WTC11 (cell line): ENCODE measurements at regions not wholly inside any gene's neighbourhood (a gene's known extent, or its start where the extent isn't known, plus 50 kb on each side); places are given as distances from the start of the nearest gene placed in this dataset.

Experiments
- ATAC-seq: fragments of 200-7000 bp; cut with Tn5 transposase; 2 replicates; pipeline ENCODE4 v1.10.0; 2021; ENCODE audit warnings: mild to moderate bottlenecking, moderate library complexity
- CTCF ChIA-PET: fragments of 300-600 bp; sonication (Branson Sonifier 250); formaldehyde crosslinking; loops from one replicate; lab custom pipeline; 2021; ENCODE audit warnings: antibody characterized with exemption; lab: Charles Lee
- POLR2A ChIA-PET: fragments of 350-600 bp; sonication (Branson Sonifier 250); formaldehyde crosslinking; loops from one replicate; lab custom pipeline; 2021; ENCODE audit warnings: antibody characterized with exemption; lab: Charles Lee
- DNase-seq: peaks from one replicate; pipeline ENCODE4 v3.0.0; 2021; ENCODE audit warnings: low spot score
- H3K27ac Mint-ChIP-seq: 2 replicates; pipeline ENCODE4 v1.8.0; 2021; ENCODE audit warnings: mixed read lengths
- H3K27me3 Mint-ChIP-seq: 2 replicates; pipeline ENCODE4 v1.8.0; 2021; ENCODE audit warnings: low read depth, mild to moderate bottlenecking, moderate library complexity, mixed read lengths
- H3K36me3 Mint-ChIP-seq: 2 replicates; pipeline ENCODE4 v1.8.0; 2021; ENCODE audit warnings: mixed read lengths
- H3K4me1 Mint-ChIP-seq: 2 replicates; pipeline ENCODE4 v1.8.0; 2022; ENCODE audit warnings: mixed read lengths
- H3K4me3 Mint-ChIP-seq: 2 replicates; pipeline ENCODE4 v1.8.0; 2021; ENCODE audit warnings: mild to moderate bottlenecking, moderate library complexity, mixed read lengths
- H3K9me3 Mint-ChIP-seq: 2 replicates; pipeline ENCODE4 v1.8.0; 2021; ENCODE audit warnings: mixed read lengths
- ATF1 ChIP-seq: sonication (generic); formaldehyde crosslinking; IDR thresholded peaks from 2 replicates; pipeline ENCODE4 v1.8.1; 2023; ENCODE audit warnings: mild to moderate bottlenecking, moderate library complexity, missing genetic modification reagents
- CBFB ChIP-seq: sonication (generic); formaldehyde crosslinking; IDR thresholded peaks from 2 replicates; pipeline ENCODE4 v1.8.1; 2022; ENCODE audit warnings: mild to moderate bottlenecking, low read depth, missing genetic modification reagents
- CREB1 ChIP-seq: sonication (generic); formaldehyde crosslinking; IDR thresholded peaks from 2 replicates; pipeline ENCODE4 v1.8.0; 2023; ENCODE audit warnings: mild to moderate bottlenecking, missing genetic modification reagents
- CREM ChIP-seq: sonication (generic); formaldehyde crosslinking; IDR thresholded peaks from 2 replicates; pipeline ENCODE4 v1.8.1; 2022; ENCODE audit warnings: mild to moderate bottlenecking, missing genetic modification reagents, moderate library complexity
- ESRRA ChIP-seq: sonication (generic); formaldehyde crosslinking; IDR thresholded peaks from 2 replicates; pipeline ENCODE4 v1.8.1; 2022; ENCODE audit warnings: mild to moderate bottlenecking, missing genetic modification reagents, borderline replicate concordance
- GABPB1 ChIP-seq: sonication (generic); formaldehyde crosslinking; IDR thresholded peaks from 2 replicates; pipeline ENCODE4 v1.8.1; 2023; ENCODE audit warnings: mild to moderate bottlenecking, missing genetic modification reagents
- JUN ChIP-seq: sonication (generic); formaldehyde crosslinking; IDR thresholded peaks from 2 replicates; pipeline ENCODE4 v1.8.0; 2023; ENCODE audit warnings: mild to moderate bottlenecking, missing genetic modification reagents
- NFATC4 ChIP-seq: fragments of 250-450 bp; sonication (Bioruptor Pico); IDR thresholded peaks from 2 replicates; pipeline ENCODE4 v1.9.0; 2021; ENCODE audit warnings: mild to moderate bottlenecking
- NR3C1 ChIP-seq: sonication (generic); formaldehyde crosslinking; conservative IDR thresholded peaks from 2 replicates; pipeline ENCODE4 v1.8.1; 2023; ENCODE audit warnings: low read depth, mild to moderate bottlenecking, missing genetic modification reagents
- SMAD3 ChIP-seq: sonication (generic); formaldehyde crosslinking; IDR thresholded peaks from 2 replicates; pipeline ENCODE4 v1.8.0; 2022; ENCODE audit warnings: missing genetic modification reagents, mild to moderate bottlenecking, borderline replicate concordance
- SMAD4 ChIP-seq: sonication (generic); formaldehyde crosslinking; IDR thresholded peaks from 2 replicates; pipeline ENCODE4 v1.8.0; 2022; ENCODE audit warnings: mild to moderate bottlenecking, missing genetic modification reagents
- SP1 ChIP-seq: sonication (generic); formaldehyde crosslinking; conservative IDR thresholded peaks from 2 replicates; pipeline ENCODE4 v1.8.1; 2022; ENCODE audit warnings: missing genetic modification reagents
- TP53 ChIP-seq: sonication (generic); formaldehyde crosslinking; IDR thresholded peaks from 2 replicates; pipeline ENCODE4 v1.8.1; 2023; ENCODE audit warnings: mild to moderate bottlenecking, missing genetic modification reagents
- ZNF138 ChIP-seq: sonication (generic); formaldehyde crosslinking; conservative IDR thresholded peaks from 2 replicates; pipeline ENCODE4 v1.8.1; 2022; ENCODE audit warnings: mild to moderate bottlenecking, moderate library complexity, missing genetic modification reagents
- ZNF263 ChIP-seq: sonication (generic); formaldehyde crosslinking; IDR thresholded peaks from 2 replicates; pipeline ENCODE4 v1.8.1; 2022; ENCODE audit warnings: low read depth, mild to moderate bottlenecking, moderate library complexity, missing genetic modification reagents
- ZNF423 ChIP-seq: fragments of 250-450 bp; sonication (Bioruptor Pico); IDR thresholded peaks from 2 replicates; pipeline ENCODE4 v2.1.2; 2022; ENCODE audit warnings: mild to moderate bottlenecking, moderate library complexity
- ZNF671 ChIP-seq: fragments of 250-450 bp; sonication (Bioruptor Pico); IDR thresholded peaks from 2 replicates; pipeline ENCODE4 v1.8.0; 2021; ENCODE audit warnings: mild to moderate bottlenecking
- TF ChIP-seq, protein P1 (sequence below): sonication (generic); formaldehyde crosslinking; IDR thresholded peaks from 2 replicates; pipeline ENCODE4 v1.8.0; 2022; ENCODE audit warnings: mild to moderate bottlenecking, missing genetic modification reagents
- TF ChIP-seq, protein P2 (sequence below): fragments of 200-600 bp; IDR thresholded peaks from 2 replicates; pipeline ENCODE4 v1.8.0; 2022; ENCODE audit warnings: antibody characterized with exemption
- TF ChIP-seq, protein P3 (sequence below): sonication (generic); formaldehyde crosslinking; IDR thresholded peaks from 2 replicates; pipeline ENCODE4 v1.8.0; 2022; ENCODE audit warnings: mild to moderate bottlenecking, missing genetic modification reagents
- TF ChIP-seq, protein P4 (sequence below): sonication (generic); formaldehyde crosslinking; IDR thresholded peaks from 2 replicates; pipeline ENCODE4 v1.8.1; 2022; ENCODE audit warnings: mild to moderate bottlenecking, moderate library complexity, missing genetic modification reagents
- TF ChIP-seq, protein P5 (sequence below): fragments of 250-450 bp; sonication (Bioruptor Pico); IDR thresholded peaks from 2 replicates; pipeline ENCODE4 v1.9.0; 2021; ENCODE audit warnings: mild to moderate bottlenecking
- TF ChIP-seq, protein P6 (sequence below): sonication (generic); formaldehyde crosslinking; IDR thresholded peaks from 2 replicates; pipeline ENCODE4 v1.8.0; 2023; ENCODE audit warnings: missing genetic modification reagents, mild to moderate bottlenecking, borderline replicate concordance

DNA sequence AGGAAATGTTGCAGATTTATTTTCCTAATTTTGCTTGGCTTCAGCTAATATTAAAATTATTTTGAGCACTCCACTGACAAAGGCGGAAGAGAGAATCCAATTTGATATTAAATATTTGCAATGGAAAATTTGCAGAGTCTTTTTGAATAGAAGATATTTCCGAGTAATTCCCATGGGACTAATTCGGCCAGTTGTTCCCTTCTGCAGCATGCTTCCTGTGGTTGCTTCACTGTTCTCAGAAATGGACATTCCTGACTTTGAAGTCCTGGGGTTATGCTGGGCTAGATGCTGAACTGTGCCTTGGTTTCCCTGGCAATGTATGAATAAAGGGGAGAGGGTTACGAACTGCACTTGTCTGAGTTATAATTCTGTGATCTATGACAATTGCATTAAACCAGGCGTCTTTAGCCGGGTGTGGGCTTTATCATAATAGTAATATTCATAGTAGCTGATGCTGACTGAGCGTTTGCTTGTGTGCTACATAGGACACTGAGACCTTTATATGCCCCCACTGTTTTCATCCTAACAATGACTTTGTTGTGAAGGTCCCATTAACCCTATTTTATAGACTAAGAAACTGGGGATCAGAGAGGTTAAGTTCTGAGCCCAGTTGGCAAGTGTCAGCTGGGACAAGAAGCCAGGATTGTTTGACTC is 114.5 kb upstream of the SPRY4 start:
- TF ChIP-seq NR3C1 = no peak
- no peak for TF ChIP-seq ZNF423
- TF ChIP-seq CREM (CRISPR knock-in tag) = no peak
- TF ChIP-seq SMAD3 (CRISPR knock-in tag) = no peak
- no peak for TF ChIP-seq CBFB (CRISPR knock-in tag)
- TF ChIP-seq, protein P1, sequence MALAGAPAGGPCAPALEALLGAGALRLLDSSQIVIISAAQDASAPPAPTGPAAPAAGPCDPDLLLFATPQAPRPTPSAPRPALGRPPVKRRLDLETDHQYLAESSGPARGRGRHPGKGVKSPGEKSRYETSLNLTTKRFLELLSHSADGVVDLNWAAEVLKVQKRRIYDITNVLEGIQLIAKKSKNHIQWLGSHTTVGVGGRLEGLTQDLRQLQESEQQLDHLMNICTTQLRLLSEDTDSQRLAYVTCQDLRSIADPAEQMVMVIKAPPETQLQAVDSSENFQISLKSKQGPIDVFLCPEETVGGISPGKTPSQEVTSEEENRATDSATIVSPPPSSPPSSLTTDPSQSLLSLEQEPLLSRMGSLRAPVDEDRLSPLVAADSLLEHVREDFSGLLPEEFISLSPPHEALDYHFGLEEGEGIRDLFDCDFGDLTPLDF (CRISPR knock-in tag) = no peak
- no peak for TF ChIP-seq ATF1
- no peak for TF ChIP-seq JUN (CRISPR knock-in tag)
- TF ChIP-seq, protein P2, sequence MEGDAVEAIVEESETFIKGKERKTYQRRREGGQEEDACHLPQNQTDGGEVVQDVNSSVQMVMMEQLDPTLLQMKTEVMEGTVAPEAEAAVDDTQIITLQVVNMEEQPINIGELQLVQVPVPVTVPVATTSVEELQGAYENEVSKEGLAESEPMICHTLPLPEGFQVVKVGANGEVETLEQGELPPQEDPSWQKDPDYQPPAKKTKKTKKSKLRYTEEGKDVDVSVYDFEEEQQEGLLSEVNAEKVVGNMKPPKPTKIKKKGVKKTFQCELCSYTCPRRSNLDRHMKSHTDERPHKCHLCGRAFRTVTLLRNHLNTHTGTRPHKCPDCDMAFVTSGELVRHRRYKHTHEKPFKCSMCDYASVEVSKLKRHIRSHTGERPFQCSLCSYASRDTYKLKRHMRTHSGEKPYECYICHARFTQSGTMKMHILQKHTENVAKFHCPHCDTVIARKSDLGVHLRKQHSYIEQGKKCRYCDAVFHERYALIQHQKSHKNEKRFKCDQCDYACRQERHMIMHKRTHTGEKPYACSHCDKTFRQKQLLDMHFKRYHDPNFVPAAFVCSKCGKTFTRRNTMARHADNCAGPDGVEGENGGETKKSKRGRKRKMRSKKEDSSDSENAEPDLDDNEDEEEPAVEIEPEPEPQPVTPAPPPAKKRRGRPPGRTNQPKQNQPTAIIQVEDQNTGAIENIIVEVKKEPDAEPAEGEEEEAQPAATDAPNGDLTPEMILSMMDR = no peak
- no peak for TF ChIP-seq ZNF138 (CRISPR knock-in tag)
- TF ChIP-seq, protein P3, sequence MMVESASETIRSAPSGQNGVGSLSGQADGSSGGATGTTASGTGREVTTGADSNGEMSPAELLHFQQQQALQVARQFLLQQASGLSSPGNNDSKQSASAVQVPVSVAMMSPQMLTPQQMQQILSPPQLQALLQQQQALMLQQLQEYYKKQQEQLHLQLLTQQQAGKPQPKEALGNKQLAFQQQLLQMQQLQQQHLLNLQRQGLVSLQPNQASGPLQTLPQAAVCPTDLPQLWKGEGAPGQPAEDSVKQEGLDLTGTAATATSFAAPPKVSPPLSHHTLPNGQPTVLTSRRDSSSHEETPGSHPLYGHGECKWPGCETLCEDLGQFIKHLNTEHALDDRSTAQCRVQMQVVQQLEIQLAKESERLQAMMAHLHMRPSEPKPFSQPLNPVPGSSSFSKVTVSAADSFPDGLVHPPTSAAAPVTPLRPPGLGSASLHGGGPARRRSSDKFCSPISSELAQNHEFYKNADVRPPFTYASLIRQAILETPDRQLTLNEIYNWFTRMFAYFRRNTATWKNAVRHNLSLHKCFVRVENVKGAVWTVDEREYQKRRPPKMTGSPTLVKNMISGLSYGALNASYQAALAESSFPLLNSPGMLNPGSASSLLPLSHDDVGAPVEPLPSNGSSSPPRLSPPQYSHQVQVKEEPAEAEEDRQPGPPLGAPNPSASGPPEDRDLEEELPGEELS = no peak
- TF ChIP-seq ZNF263 (CRISPR knock-in tag) = no peak
- TF ChIP-seq SMAD4 = no peak
- TF ChIP-seq, protein P4, sequence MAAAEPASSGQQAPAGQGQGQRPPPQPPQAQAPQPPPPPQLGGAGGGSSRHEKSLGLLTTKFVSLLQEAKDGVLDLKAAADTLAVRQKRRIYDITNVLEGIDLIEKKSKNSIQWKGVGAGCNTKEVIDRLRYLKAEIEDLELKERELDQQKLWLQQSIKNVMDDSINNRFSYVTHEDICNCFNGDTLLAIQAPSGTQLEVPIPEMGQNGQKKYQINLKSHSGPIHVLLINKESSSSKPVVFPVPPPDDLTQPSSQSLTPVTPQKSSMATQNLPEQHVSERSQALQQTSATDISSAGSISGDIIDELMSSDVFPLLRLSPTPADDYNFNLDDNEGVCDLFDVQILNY (CRISPR knock-in tag) = no peak
- TF ChIP-seq NFATC4 (CRISPR knock-in tag) = no peak
- TF ChIP-seq TP53 (CRISPR knock-in tag) = no peak
- no peak for TF ChIP-seq SP1 (CRISPR knock-in tag)
- TF ChIP-seq, all 79 proteins: peak for 0
- Mint-ChIP-seq H3K27me3 (no peaks in the 10 kb centered on the region), H3K9me3 (no peaks in the 10 kb centered on the region), H3K36me3 (no peaks in the 10 kb centered on the region), H3K27ac (no peak overlapping the region), H3K4me3 (no peak overlapping the region), H3K4me1 (peaks cover 47% of the 10 kb centered on the region)
- ATAC-seq (no peak), DNase-seq (no peak)
- ChIA-PET CTCF (interaction anchor here (0.7 to 1.0 kb wide), 2 partner anchors 27 to 82 kb away, joined by 3 read pairs; no protein-coding TSS in a partner anchor), POLR2A (interaction anchor here (0.7 kb wide), 1 partner anchor 12 kb away, joined by 3 read pairs; no protein-coding TSS in a partner anchor)

DNA sequence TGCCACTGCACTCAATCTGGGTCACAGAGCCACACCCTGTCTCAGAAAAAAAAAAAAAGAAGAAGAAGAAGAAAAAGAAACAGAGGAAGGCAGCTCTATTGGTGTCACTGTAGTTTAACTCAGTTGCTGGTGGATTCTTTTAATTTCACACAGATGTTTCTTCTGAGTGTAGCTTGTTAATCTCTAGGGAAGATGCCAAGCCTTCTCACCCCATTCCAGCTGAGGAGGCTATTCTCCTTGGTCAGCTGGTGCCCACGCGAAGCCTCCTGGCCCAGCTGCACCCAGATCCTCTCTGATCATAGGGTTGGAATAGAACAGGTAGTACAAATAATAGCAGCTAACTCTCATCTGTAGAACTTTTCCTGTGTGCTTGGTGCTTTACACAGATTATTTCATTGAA is 113.8 kb upstream of the SPRY4 start:
- H3K4me3 Mint-ChIP-seq = no peak overlapping the region
- no peaks in the 10 kb centered on the region for H3K9me3 Mint-ChIP-seq
- DNase-seq (no peak), ATAC-seq (no peak)
- no peaks in the 10 kb centered on the region for H3K36me3 Mint-ChIP-seq
- H3K27ac Mint-ChIP-seq = no peak overlapping the region
- CTCF ChIA-PET = interaction anchor here (1.0 to 1.5 kb wide), 2 partner anchors 19 to 81 kb away, joined by 3 read pairs; no protein-coding TSS in a partner anchor
- POLR2A ChIA-PET = interaction anchor here (0.7 kb wide), 1 partner anchor 12 kb away, joined by 4 read pairs; no protein-coding TSS in a partner anchor
- no peaks in the 10 kb centered on the region for H3K27me3 Mint-ChIP-seq
- peaks cover 53% of the 10 kb centered on the region for H3K4me1 Mint-ChIP-seq
- TF ChIP-seq GABPB1 (CRISPR knock-in tag) = no peak
- TF ChIP-seq NFATC4 (CRISPR knock-in tag) = no peak
- TF ChIP-seq, protein P5, sequence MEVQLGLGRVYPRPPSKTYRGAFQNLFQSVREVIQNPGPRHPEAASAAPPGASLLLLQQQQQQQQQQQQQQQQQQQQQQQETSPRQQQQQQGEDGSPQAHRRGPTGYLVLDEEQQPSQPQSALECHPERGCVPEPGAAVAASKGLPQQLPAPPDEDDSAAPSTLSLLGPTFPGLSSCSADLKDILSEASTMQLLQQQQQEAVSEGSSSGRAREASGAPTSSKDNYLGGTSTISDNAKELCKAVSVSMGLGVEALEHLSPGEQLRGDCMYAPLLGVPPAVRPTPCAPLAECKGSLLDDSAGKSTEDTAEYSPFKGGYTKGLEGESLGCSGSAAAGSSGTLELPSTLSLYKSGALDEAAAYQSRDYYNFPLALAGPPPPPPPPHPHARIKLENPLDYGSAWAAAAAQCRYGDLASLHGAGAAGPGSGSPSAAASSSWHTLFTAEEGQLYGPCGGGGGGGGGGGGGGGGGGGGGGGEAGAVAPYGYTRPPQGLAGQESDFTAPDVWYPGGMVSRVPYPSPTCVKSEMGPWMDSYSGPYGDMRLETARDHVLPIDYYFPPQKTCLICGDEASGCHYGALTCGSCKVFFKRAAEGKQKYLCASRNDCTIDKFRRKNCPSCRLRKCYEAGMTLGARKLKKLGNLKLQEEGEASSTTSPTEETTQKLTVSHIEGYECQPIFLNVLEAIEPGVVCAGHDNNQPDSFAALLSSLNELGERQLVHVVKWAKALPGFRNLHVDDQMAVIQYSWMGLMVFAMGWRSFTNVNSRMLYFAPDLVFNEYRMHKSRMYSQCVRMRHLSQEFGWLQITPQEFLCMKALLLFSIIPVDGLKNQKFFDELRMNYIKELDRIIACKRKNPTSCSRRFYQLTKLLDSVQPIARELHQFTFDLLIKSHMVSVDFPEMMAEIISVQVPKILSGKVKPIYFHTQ = no peak
- no peak for TF ChIP-seq ESRRA (CRISPR knock-in tag)
- no peak for TF ChIP-seq ZNF671
- TF ChIP-seq, protein P6, sequence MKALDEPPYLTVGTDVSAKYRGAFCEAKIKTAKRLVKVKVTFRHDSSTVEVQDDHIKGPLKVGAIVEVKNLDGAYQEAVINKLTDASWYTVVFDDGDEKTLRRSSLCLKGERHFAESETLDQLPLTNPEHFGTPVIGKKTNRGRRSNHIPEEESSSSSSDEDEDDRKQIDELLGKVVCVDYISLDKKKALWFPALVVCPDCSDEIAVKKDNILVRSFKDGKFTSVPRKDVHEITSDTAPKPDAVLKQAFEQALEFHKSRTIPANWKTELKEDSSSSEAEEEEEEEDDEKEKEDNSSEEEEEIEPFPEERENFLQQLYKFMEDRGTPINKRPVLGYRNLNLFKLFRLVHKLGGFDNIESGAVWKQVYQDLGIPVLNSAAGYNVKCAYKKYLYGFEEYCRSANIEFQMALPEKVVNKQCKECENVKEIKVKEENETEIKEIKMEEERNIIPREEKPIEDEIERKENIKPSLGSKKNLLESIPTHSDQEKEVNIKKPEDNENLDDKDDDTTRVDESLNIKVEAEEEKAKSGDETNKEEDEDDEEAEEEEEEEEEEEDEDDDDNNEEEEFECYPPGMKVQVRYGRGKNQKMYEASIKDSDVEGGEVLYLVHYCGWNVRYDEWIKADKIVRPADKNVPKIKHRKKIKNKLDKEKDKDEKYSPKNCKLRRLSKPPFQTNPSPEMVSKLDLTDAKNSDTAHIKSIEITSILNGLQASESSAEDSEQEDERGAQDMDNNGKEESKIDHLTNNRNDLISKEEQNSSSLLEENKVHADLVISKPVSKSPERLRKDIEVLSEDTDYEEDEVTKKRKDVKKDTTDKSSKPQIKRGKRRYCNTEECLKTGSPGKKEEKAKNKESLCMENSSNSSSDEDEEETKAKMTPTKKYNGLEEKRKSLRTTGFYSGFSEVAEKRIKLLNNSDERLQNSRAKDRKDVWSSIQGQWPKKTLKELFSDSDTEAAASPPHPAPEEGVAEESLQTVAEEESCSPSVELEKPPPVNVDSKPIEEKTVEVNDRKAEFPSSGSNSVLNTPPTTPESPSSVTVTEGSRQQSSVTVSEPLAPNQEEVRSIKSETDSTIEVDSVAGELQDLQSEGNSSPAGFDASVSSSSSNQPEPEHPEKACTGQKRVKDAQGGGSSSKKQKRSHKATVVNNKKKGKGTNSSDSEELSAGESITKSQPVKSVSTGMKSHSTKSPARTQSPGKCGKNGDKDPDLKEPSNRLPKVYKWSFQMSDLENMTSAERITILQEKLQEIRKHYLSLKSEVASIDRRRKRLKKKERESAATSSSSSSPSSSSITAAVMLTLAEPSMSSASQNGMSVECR (CRISPR knock-in tag) = no peak
- no peak for TF ChIP-seq SP1 (CRISPR knock-in tag)
- TF ChIP-seq CREB1 (CRISPR knock-in tag) = no peak
